ENCODE measurements at regions not wholly inside any gene's neighbourhood (a gene's known extent, or its start where the extent isn't known, plus 50 kb on each side); places are given as distances from the start of the nearest gene placed in this dataset.

GRCh38 chr14:86626530-86626929 lies 1096.6 kb downstream of the FLRT2 start:
- H3K27me3 Mint-ChIP-seq, result no peaks in the 10 kb centered on the region
- CTCF ChIA-PET, result no interaction called here
- intact Hi-C loops (cut with DNase I, micrococcal nuclease), result no loop called here
- H3K4me3 Mint-ChIP-seq, result no peak overlapping the region
- DNase-seq (no peak), ATAC-seq (no peak)
- peaks cover 2% of the 10 kb centered on the region for H3K9me3 Mint-ChIP-seq (ENCODE audit: low read depth)
- H3K27ac Mint-ChIP-seq, result no peak overlapping the region
- POLR2A ChIA-PET, result no interaction called here
- H3K4me1 Mint-ChIP-seq, result no peaks in the 10 kb centered on the region
- no peaks in the 10 kb centered on the region for H3K36me3 Mint-ChIP-seq (ENCODE audit: low read depth)

DNA sequence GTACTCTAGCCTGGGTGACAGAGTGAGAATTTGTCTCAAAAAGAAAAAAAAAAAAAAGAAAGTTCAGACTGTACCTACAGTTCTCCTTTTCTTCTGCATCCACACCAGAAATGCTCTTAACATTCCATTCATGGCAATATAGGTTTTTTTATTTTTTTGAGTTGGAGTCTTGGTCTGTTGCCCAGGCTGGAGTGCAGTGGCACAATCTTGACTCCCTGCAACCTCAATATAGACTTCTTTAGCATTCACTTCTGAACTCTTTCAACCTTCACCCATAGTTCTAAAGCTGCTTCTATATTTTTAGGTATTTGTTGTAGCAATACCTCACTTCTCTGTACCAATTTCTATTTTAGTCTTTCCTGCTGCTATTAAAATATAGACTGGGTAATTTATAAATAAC lies 1095.7 kb downstream of the FLRT2 start:
- no peak overlapping the region for H3K27ac Mint-ChIP-seq
- DNase-seq, result no peak
- no peak for ATAC-seq
- H3K36me3 Mint-ChIP-seq (ENCODE audit: low read depth), result no peaks in the 10 kb centered on the region
- H3K9me3 Mint-ChIP-seq (ENCODE audit: low read depth), result peaks cover under 1% of the 10 kb centered on the region
- CTCF ChIA-PET, result no interaction called here
- POLR2A ChIA-PET, result no interaction called here
- intact Hi-C loops (cut with DNase I, micrococcal nuclease), result no loop called here
- no peaks in the 10 kb centered on the region for H3K4me1 Mint-ChIP-seq
- no peak overlapping the region for H3K4me3 Mint-ChIP-seq
- no peaks in the 10 kb centered on the region for H3K27me3 Mint-ChIP-seq

GRCh38 chr14:86619726-86620125 lies 1089.8 kb downstream of the FLRT2 start:
- intact Hi-C loops (cut with DNase I, micrococcal nuclease), result no loop called here
- Mint-ChIP-seq H3K4me3 (no peak overlapping the region), H3K9me3 (ENCODE audit: low read depth) (peaks cover 3% of the 10 kb centered on the region), H3K36me3 (ENCODE audit: low read depth) (no peaks in the 10 kb centered on the region), H3K27me3 (no peaks in the 10 kb centered on the region), H3K27ac (no peak overlapping the region), H3K4me1 (no peaks in the 10 kb centered on the region)
- DNase-seq, result no peak
- ChIA-PET CTCF (interaction anchor here (0.6 kb wide), 1 partner anchor 34 kb away, joined by 3 read pairs; no protein-coding TSS in a partner anchor), POLR2A (no interaction called here)
- ATAC-seq, result no peak

GRCh38 chr14:86613786-86614185 lies 1083.8 kb downstream of the FLRT2 start:
- H3K4me1 Mint-ChIP-seq, result no peaks in the 10 kb centered on the region
- intact Hi-C loops (cut with DNase I, micrococcal nuclease), result no loop called here
- ChIA-PET POLR2A (no interaction called here), CTCF (no interaction called here)
- no peak overlapping the region for H3K27ac Mint-ChIP-seq
- H3K4me3 Mint-ChIP-seq, result no peak overlapping the region
- H3K27me3 Mint-ChIP-seq, result no peaks in the 10 kb centered on the region
- no peaks in the 10 kb centered on the region for H3K36me3 Mint-ChIP-seq (ENCODE audit: low read depth)
- peaks cover 3% of the 10 kb centered on the region for H3K9me3 Mint-ChIP-seq (ENCODE audit: low read depth)
- no peak for DNase-seq
- no peak for ATAC-seq

- H3K9me3 Mint-ChIP-seq (ENCODE audit: low read depth), result peaks cover 3% of the 10 kb centered on the region
- H3K27ac Mint-ChIP-seq, result no peak overlapping the region
- ChIA-PET POLR2A (no interaction called here), CTCF (no interaction called here)
- no peaks in the 10 kb centered on the region for H3K4me1 Mint-ChIP-seq
- no peak for ATAC-seq
- H3K27me3 Mint-ChIP-seq, result no peaks in the 10 kb centered on the region
- no peaks in the 10 kb centered on the region for H3K36me3 Mint-ChIP-seq (ENCODE audit: low read depth)
- no peak for DNase-seq
- intact Hi-C loops (cut with DNase I, micrococcal nuclease), result no loop called here
- no peak overlapping the region for H3K4me3 Mint-ChIP-seq
Measured at GRCh38 chr14:86613126-86613525, 1083.2 kb downstream of the FLRT2 start.

DNA sequence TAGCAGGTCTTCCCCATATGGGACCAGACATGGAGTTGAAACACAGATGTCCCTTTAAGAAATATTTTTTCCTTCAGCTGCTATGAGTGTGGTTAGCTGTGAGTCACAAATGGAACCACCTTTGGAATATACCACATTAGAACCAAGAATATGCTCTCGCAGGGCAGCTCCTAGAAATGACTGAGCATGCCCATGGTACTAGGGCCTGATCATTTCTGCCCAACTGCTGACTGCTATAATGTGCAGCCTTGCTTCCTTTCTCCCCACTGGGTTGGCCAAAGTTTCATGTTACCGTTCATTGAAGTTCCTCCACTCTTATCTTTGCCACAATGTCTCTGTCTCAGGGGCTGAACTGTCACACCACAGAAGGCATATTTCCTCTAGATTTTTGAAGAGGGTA lies 1074.6 kb downstream of the FLRT2 start:
- DNase-seq (no peak), ATAC-seq (no peak)
- intact Hi-C loops (cut with DNase I, micrococcal nuclease), result no loop called here
- no peaks in the 10 kb centered on the region for H3K27me3 Mint-ChIP-seq
- CTCF ChIA-PET, result no interaction called here
- no peaks in the 10 kb centered on the region for H3K9me3 Mint-ChIP-seq (ENCODE audit: low read depth)
- H3K4me3 Mint-ChIP-seq, result no peak overlapping the region
- no peaks in the 10 kb centered on the region for H3K36me3 Mint-ChIP-seq (ENCODE audit: low read depth)
- POLR2A ChIA-PET, result no interaction called here
- no peak overlapping the region for H3K27ac Mint-ChIP-seq
- H3K4me1 Mint-ChIP-seq, result no peaks in the 10 kb centered on the region

- no peak overlapping the region for H3K27ac Mint-ChIP-seq
- H3K4me1 Mint-ChIP-seq, result no peaks in the 10 kb centered on the region
- H3K36me3 Mint-ChIP-seq (ENCODE audit: low read depth), result no peaks in the 10 kb centered on the region
- no peaks in the 10 kb centered on the region for H3K9me3 Mint-ChIP-seq (ENCODE audit: low read depth)
- DNase-seq (no peak), ATAC-seq (no peak)
- ChIA-PET POLR2A (no interaction called here), CTCF (interaction anchor here (0.7 kb wide), 1 partner anchor 1629 kb away, joined by 3 read pairs; no protein-coding TSS in a partner anchor)
- H3K27me3 Mint-ChIP-seq, result no peaks in the 10 kb centered on the region
- intact Hi-C loops (cut with DNase I, micrococcal nuclease), result no loop called here
- no peak overlapping the region for H3K4me3 Mint-ChIP-seq
Measured at GRCh38 chr14:86602263-86602662, 1072.3 kb downstream of the FLRT2 start.

DNA sequence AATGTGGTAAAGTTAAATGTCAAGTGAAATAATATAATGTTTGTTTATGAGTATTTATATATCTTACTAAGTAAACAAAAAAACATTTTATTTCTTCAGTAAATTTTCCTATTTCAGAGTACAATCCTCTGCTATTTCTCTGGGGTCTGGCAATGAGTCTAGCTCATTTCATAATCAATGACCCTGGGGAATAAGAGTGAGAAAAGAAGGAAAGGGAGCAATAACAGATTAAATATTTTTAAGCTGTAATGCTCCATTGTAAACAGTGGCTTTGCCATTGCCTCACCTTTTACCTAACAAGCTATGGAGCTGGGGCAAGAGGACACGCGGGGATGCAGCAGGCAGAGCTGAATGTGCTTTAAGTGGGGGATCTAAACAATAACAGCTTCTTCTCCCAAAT lies 1071.9 kb downstream of the FLRT2 start:
- POLR2A ChIA-PET, result no interaction called here
- Mint-ChIP-seq H3K4me1 (no peaks in the 10 kb centered on the region), H3K9me3 (ENCODE audit: low read depth) (no peaks in the 10 kb centered on the region), H3K27me3 (no peaks in the 10 kb centered on the region), H3K4me3 (no peak overlapping the region), H3K36me3 (ENCODE audit: low read depth) (no peaks in the 10 kb centered on the region), H3K27ac (no peak overlapping the region)
- ATAC-seq (no peak), DNase-seq (no peak)
- CTCF ChIA-PET, result interaction anchor here (0.7 kb wide), 1 partner anchor 1628 kb away, joined by 3 read pairs; no protein-coding TSS in a partner anchor
- intact Hi-C loops (cut with DNase I, micrococcal nuclease), result no loop called here

DNA sequence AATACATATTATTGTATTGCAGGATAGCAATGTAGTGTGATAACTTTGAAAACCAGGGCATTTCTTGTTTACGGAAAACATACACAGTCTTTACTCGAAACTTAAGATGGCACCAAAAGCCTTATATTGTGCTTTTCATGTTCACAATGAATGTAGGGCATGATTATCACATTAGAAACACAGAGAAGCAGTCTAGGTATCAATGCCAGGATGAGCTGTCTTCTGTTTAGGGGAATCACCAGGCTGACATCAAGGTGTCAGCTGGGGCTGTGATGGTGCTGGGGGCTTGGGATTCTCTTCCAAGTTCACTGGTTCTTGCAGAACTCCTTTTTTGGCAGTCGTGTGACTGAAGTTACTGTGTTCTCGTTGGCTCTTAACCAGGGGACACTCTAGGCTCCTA lies 1067.3 kb downstream of the FLRT2 start:
- Mint-ChIP-seq H3K27ac (no peak overlapping the region), H3K27me3 (no peaks in the 10 kb centered on the region), H3K4me1 (no peaks in the 10 kb centered on the region), H3K36me3 (ENCODE audit: low read depth) (no peaks in the 10 kb centered on the region), H3K9me3 (ENCODE audit: low read depth) (peaks cover 5% of the 10 kb centered on the region), H3K4me3 (no peak overlapping the region)
- POLR2A ChIA-PET, result no interaction called here
- ATAC-seq, result no peak
- intact Hi-C loops (cut with DNase I, micrococcal nuclease), result no loop called here
- CTCF ChIA-PET, result no interaction called here
- DNase-seq, result no peak

GRCh38 chr14:86596024-86596423 lies 1066.1 kb downstream of the FLRT2 start:
- DNase-seq (no peak), ATAC-seq (no peak)
- CTCF ChIA-PET, result no interaction called here
- intact Hi-C loops (cut with DNase I, micrococcal nuclease), result no loop called here
- no peaks in the 10 kb centered on the region for H3K27me3 Mint-ChIP-seq
- POLR2A ChIA-PET, result no interaction called here
- no peak overlapping the region for H3K4me3 Mint-ChIP-seq
- no peaks in the 10 kb centered on the region for H3K4me1 Mint-ChIP-seq
- H3K9me3 Mint-ChIP-seq (ENCODE audit: low read depth), result peaks cover 5% of the 10 kb centered on the region
- no peak overlapping the region for H3K27ac Mint-ChIP-seq
- no peaks in the 10 kb centered on the region for H3K36me3 Mint-ChIP-seq (ENCODE audit: low read depth)

- ChIA-PET CTCF (no interaction called here), POLR2A (no interaction called here)
- intact Hi-C loops (cut with DNase I, micrococcal nuclease), result no loop called here
- Mint-ChIP-seq H3K4me1 (no peaks in the 10 kb centered on the region), H3K27ac (no peak overlapping the region), H3K27me3 (no peaks in the 10 kb centered on the region), H3K9me3 (ENCODE audit: low read depth) (peaks cover 9% of the 10 kb centered on the region), H3K36me3 (ENCODE audit: low read depth) (no peaks in the 10 kb centered on the region), H3K4me3 (no peak overlapping the region)
- DNase-seq (no peak), ATAC-seq (no peak)
Measured at GRCh38 chr14:86575141-86575540, 1045.2 kb downstream of the FLRT2 start.

DNA sequence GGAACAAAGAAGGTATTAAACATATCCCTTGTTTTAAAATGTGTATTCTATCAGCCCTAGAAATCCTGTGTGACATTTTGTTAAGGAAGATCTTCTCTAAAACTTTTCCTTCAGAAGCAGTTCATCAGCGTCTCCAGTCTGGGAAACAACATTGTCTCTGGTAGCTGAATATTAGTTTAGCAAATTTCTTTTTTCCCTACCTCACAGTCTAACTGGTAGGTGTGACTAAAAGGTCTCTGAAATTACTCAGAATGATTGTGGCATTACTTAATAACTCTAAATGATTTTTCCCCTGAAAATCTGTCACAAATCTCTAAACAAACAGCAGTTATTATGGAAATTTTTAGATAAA lies 1044.8 kb downstream of the FLRT2 start:
- CTCF ChIA-PET, result no interaction called here

GRCh38 chr14:86574051-86574777 lies 1044.3 kb downstream of the FLRT2 start:
- Mint-ChIP-seq H3K4me1 (no peaks in the 10 kb centered on the region), H3K36me3 (ENCODE audit: low read depth) (no peaks in the 10 kb centered on the region), H3K4me3 (no peak overlapping the region), H3K27me3 (no peaks in the 10 kb centered on the region), H3K27ac (no peak overlapping the region), H3K9me3 (ENCODE audit: low read depth) (peaks cover 12% of the 10 kb centered on the region)
- ATAC-seq (no peak), DNase-seq (no peak)
- ChIA-PET POLR2A (no interaction called here), CTCF (no interaction called here)
- intact Hi-C loops (cut with DNase I, micrococcal nuclease), result no loop called here

More for the DNA sequence above, 1044.8 kb downstream of the FLRT2 start:
- H3K27me3 Mint-ChIP-seq, result no peaks in the 10 kb centered on the region
- ATAC-seq, result no peak
- H3K4me3 Mint-ChIP-seq, result no peak overlapping the region
- POLR2A ChIA-PET, result no interaction called here
- intact Hi-C loops (cut with DNase I, micrococcal nuclease), result no loop called here
- H3K27ac Mint-ChIP-seq, result no peak overlapping the region
- H3K9me3 Mint-ChIP-seq (ENCODE audit: low read depth), result peaks cover 12% of the 10 kb centered on the region
- no peaks in the 10 kb centered on the region for H3K4me1 Mint-ChIP-seq
- no peaks in the 10 kb centered on the region for H3K36me3 Mint-ChIP-seq (ENCODE audit: low read depth)
- no peak for DNase-seq
